ENCODE measurements at regions not wholly inside any gene's neighbourhood (a gene's known extent, or its start where the extent isn't known, plus 50 kb on each side); places are given as distances from the start of the nearest gene placed in this dataset.
"Not testable (repeated sequence)": the region's sequence is repeated elsewhere in the genome, so short reads cannot be mapped to it uniquely, and the experiment has no call there.

GRCh38 chr2:87566531-87566930, 181.4 kb upstream of the PLGLB2 start:
- not testable (repeated sequence) for DNase-seq (ENCODE audit: low read depth in 1 of 2, low spot score in 1 of 2); H3K4me3 ChIP-seq (replicated peaks; ENCODE audit: insufficient read depth, low read length); H3K27me3 ChIP-seq (ENCODE audit: insufficient read depth, poor library complexity, severe bottlenecking); H3K27ac ChIP-seq (replicated peaks)

- DNase-seq (ENCODE audit: low read depth in 1 of 2, low spot score in 1 of 2); H3K4me3 ChIP-seq (replicated peaks; ENCODE audit: insufficient read depth, low read length); H3K27me3 ChIP-seq (ENCODE audit: insufficient read depth, poor library complexity, severe bottlenecking); H3K27ac ChIP-seq (replicated peaks): not testable (repeated sequence)
Measured at GRCh38 chr2:87567093-87567492, 180.8 kb upstream of the PLGLB2 start.

- not testable (repeated sequence) for H3K4me3 ChIP-seq (replicated peaks; ENCODE audit: insufficient read depth, low read length); DNase-seq (ENCODE audit: low read depth in 1 of 2, low spot score in 1 of 2); H3K27me3 ChIP-seq (ENCODE audit: insufficient read depth, poor library complexity, severe bottlenecking)
- H3K27ac ChIP-seq (replicated peaks) = peak overlapping the region; percentile 28; the same call in 1 of the 2 replicates
Measured at GRCh38 chr2:87567912-87568311, 180.0 kb upstream of the PLGLB2 start.

GRCh38 chr2:87568554-87569278, 179.2 kb upstream of the PLGLB2 start:
- H3K4me3 ChIP-seq (replicated peaks; ENCODE audit: insufficient read depth, low read length); H3K27me3 ChIP-seq (ENCODE audit: insufficient read depth, poor library complexity, severe bottlenecking); H3K27ac ChIP-seq (replicated peaks): not testable (repeated sequence)
- DNase-seq (ENCODE audit: low read depth in 1 of 2, low spot score in 1 of 2) = peak; percentile 56 to 67
- peak; percentile 54; the same call in 1 of the 2 replicates for TF ChIP-seq SPI1 (IDR thresholded peaks at IDR 0.05; ENCODE audit: borderline replicate concordance, low read depth)

GRCh38 chr2:87569689-87570397, 178.0 kb upstream of the PLGLB2 start:
- not testable (repeated sequence) for H3K27ac ChIP-seq (replicated peaks); H3K27me3 ChIP-seq (ENCODE audit: insufficient read depth, poor library complexity, severe bottlenecking); DNase-seq (ENCODE audit: low read depth in 1 of 2, low spot score in 1 of 2); H3K4me3 ChIP-seq (replicated peaks; ENCODE audit: insufficient read depth, low read length)

GRCh38 chr2:87571889-87572465, 175.9 kb upstream of the PLGLB2 start:
- not testable (repeated sequence) for H3K27me3 ChIP-seq (ENCODE audit: insufficient read depth, poor library complexity, severe bottlenecking); H3K4me3 ChIP-seq (replicated peaks; ENCODE audit: insufficient read depth, low read length); DNase-seq (ENCODE audit: low read depth in 1 of 2, low spot score in 1 of 2); H3K27ac ChIP-seq (replicated peaks)

GRCh38 chr2:87572906-87573305, 175.0 kb upstream of the PLGLB2 start:
- not testable (repeated sequence) for H3K27ac ChIP-seq (replicated peaks); DNase-seq (ENCODE audit: low read depth in 1 of 2, low spot score in 1 of 2); H3K4me3 ChIP-seq (replicated peaks; ENCODE audit: insufficient read depth, low read length); H3K27me3 ChIP-seq (ENCODE audit: insufficient read depth, poor library complexity, severe bottlenecking)

GRCh38 chr2:87573386-87574192, 174.3 kb upstream of the PLGLB2 start:
- DNase-seq (ENCODE audit: low read depth in 1 of 2, low spot score in 1 of 2); H3K27me3 ChIP-seq (ENCODE audit: insufficient read depth, poor library complexity, severe bottlenecking): not testable (repeated sequence)

GRCh38 chr2:87574193-87575119, 173.4 kb upstream of the PLGLB2 start:
- not testable (repeated sequence) for H3K4me3 ChIP-seq (replicated peaks; ENCODE audit: insufficient read depth, low read length); H3K27ac ChIP-seq (replicated peaks); H3K27me3 ChIP-seq (ENCODE audit: insufficient read depth, poor library complexity, severe bottlenecking)
- peak in 1 of 2 experiments; percentile 11 for DNase-seq (ENCODE audit: low read depth in 1 of 2, low spot score in 1 of 2)

More at GRCh38 chr2:87573386-87574192, 174.3 kb upstream of the PLGLB2 start:
- H3K4me3 ChIP-seq (replicated peaks; ENCODE audit: insufficient read depth, low read length); H3K27ac ChIP-seq (replicated peaks): not testable (repeated sequence)

- H3K27me3 ChIP-seq (ENCODE audit: insufficient read depth, poor library complexity, severe bottlenecking); DNase-seq (ENCODE audit: low read depth in 1 of 2, low spot score in 1 of 2); H3K27ac ChIP-seq (replicated peaks); H3K4me3 ChIP-seq (replicated peaks; ENCODE audit: insufficient read depth, low read length): not testable (repeated sequence)
Measured at GRCh38 chr2:87575138-87575537, 172.7 kb upstream of the PLGLB2 start.

GRCh38 chr2:87577358-87577757, 170.5 kb upstream of the PLGLB2 start:
- DNase-seq (ENCODE audit: low read depth in 1 of 2, low spot score in 1 of 2); H3K27ac ChIP-seq (replicated peaks); H3K4me3 ChIP-seq (replicated peaks; ENCODE audit: insufficient read depth, low read length); H3K27me3 ChIP-seq (ENCODE audit: insufficient read depth, poor library complexity, severe bottlenecking): not testable (repeated sequence)

GRCh38 chr2:87582152-87582551, 165.7 kb upstream of the PLGLB2 start:
- H3K27ac ChIP-seq (replicated peaks); H3K27me3 ChIP-seq (ENCODE audit: insufficient read depth, poor library complexity, severe bottlenecking); H3K4me3 ChIP-seq (replicated peaks; ENCODE audit: insufficient read depth, low read length); DNase-seq (ENCODE audit: low read depth in 1 of 2, low spot score in 1 of 2): not testable (repeated sequence)

GRCh38 chr2:87582579-87582978, 165.3 kb upstream of the PLGLB2 start:
- not testable (repeated sequence) for DNase-seq (ENCODE audit: low read depth in 1 of 2, low spot score in 1 of 2); H3K27me3 ChIP-seq (ENCODE audit: insufficient read depth, poor library complexity, severe bottlenecking); H3K27ac ChIP-seq (replicated peaks); H3K4me3 ChIP-seq (replicated peaks; ENCODE audit: insufficient read depth, low read length)
